Smooth muscle cell (in vitro differentiated cells): ENCODE measurements at regions not wholly inside any gene's neighbourhood (a gene's known extent, or its start where the extent isn't known, plus 50 kb on each side); places are given as distances from the start of the nearest gene placed in this dataset.
A peak's percentile ranks its signal among the peaks of the same experiment; 100 is the strongest.

Source experiments
- DNase-seq: peaks from one replicate; lab custom pipeline; 2025; ENCODE audit not compliant: unreplicated experiment; lab: John Stamatoyannopoulos, UW
- H2AFZ ChIP-seq: fragments of 200-600 bp; sonication (generic); 2 replicates; pipeline ENCODE4 v1.6.0; 2016; ENCODE audit warnings: antibody characterized with exemption, low read depth, mild to moderate bottlenecking
- H3F3A ChIP-seq: fragments of 200-600 bp; sonication (generic); 2 replicates; pipeline ENCODE4 v1.6.0; 2017; ENCODE audit warnings: antibody characterized with exemption, low read depth
- H3K27ac ChIP-seq: fragments of 200-600 bp; sonication (generic); 2 replicates; pipeline ENCODE4 v1.5.1; 2016; ENCODE audit warnings: low read depth, mild to moderate bottlenecking
- H3K27me3 ChIP-seq: fragments of 200-600 bp; sonication (generic); 2 replicates; pipeline ENCODE4 v1.6.1; 2016; ENCODE audit warnings: low read depth, mild to moderate bottlenecking
- H3K36me3 ChIP-seq: fragments of 200-600 bp; sonication (generic); 2 replicates; pipeline ENCODE4 v1.5.1; 2016; ENCODE audit warnings: low read depth
- H3K4me1 ChIP-seq: fragments of 200-600 bp; sonication (generic); 2 replicates; pipeline ENCODE4 v1.5.1; 2016; ENCODE audit warnings: low read depth
- H3K4me2 ChIP-seq: fragments of 200-600 bp; sonication (generic); 2 replicates; pipeline ENCODE4 v1.6.0; 2016; ENCODE audit warnings: mild to moderate bottlenecking
- H3K4me3 ChIP-seq: fragments of 200-600 bp; sonication (generic); 2 replicates; pipeline ENCODE4 v1.5.1; 2016; ENCODE audit warnings: mild to moderate bottlenecking
- H3K79me2 ChIP-seq: fragments of 200-600 bp; sonication (generic); 2 replicates; pipeline ENCODE4 v1.6.0; 2016; ENCODE audit warnings: low read depth, mild to moderate bottlenecking
- H3K9ac ChIP-seq: fragments of 200-600 bp; sonication (generic); 2 replicates; pipeline ENCODE4 v1.6.0; 2016; ENCODE audit warnings: low read depth
- H3K9me3 ChIP-seq: fragments of 200-600 bp; sonication (generic); replicated peaks from 2 replicates; pipeline ENCODE4 v1.5.1; 2016; ENCODE audit warnings: low read depth
- H4K20me1 ChIP-seq: fragments of 200-600 bp; sonication (generic); 2 replicates; pipeline ENCODE4 v1.6.0; 2016; ENCODE audit warnings: low read depth
- CTCF ChIP-seq: fragments of 200-600 bp; sonication (generic); IDR thresholded peaks from 2 replicates; pipeline ENCODE4 v1.5.1; 2017; ENCODE audit warnings: borderline replicate concordance, mild to moderate bottlenecking, antibody characterized with exemption; ENCODE audit not compliant: insufficient read depth, poor library complexity, severe bottlenecking
- WGBS: methylation state at CpG from one replicate; pipeline ENCODE4 v1.1.7; 2016; ENCODE audit warnings: low lambda C conversion rate; 5-methylcytosine and 5-hydroxymethylcytosine counted together

- Histone ChIP-seq H3K9ac (no peak overlapping the region), H4K20me1 (no peaks in the 10 kb centered on the region), H3K79me2 (no peaks in the 10 kb centered on the region), H3K9me3 (no peaks in the 10 kb centered on the region), H3K27me3 (no peaks in the 10 kb centered on the region), H2AFZ (no peak overlapping the region), H3K27ac (peak overlapping the region; percentile 44), H3K4me2 (no peak overlapping the region), H3K4me1 (peaks cover 17% of the 10 kb centered on the region), H3F3A (no peaks in the 10 kb centered on the region), H3K36me3 (no peaks in the 10 kb centered on the region), H3K4me3 (no peak overlapping the region)
- TF ChIP-seq CTCF: no peak
- DNase-seq: no peak
- WGBS: 63% methylated on average over 2 of the region's 2 CpGs
These were observed 334.0 kb upstream of the FMN2 start for GRCh38 chr1:239757716-239758115.

GRCh38 chr1:239758756-239759155 is 332.9 kb upstream of the FMN2 start:
- no peak for TF ChIP-seq CTCF
- no peak overlapping the region for H3K4me2 ChIP-seq
- no peaks in the 10 kb centered on the region for H3K27me3 ChIP-seq
- no peaks in the 10 kb centered on the region for H3K36me3 ChIP-seq
- no peaks in the 10 kb centered on the region for H3F3A ChIP-seq
- H3K4me1 ChIP-seq: peaks cover 17% of the 10 kb centered on the region
- H3K4me3 ChIP-seq: no peak overlapping the region
- no peak overlapping the region for H2AFZ ChIP-seq
- DNase-seq: no peak
- 95% methylated on average over 3 of the region's 3 CpGs for WGBS
- H3K27ac ChIP-seq: no peak overlapping the region
- H3K9ac ChIP-seq: no peak overlapping the region
- H3K9me3 ChIP-seq: no peaks in the 10 kb centered on the region
- H3K79me2 ChIP-seq: no peaks in the 10 kb centered on the region
- no peaks in the 10 kb centered on the region for H4K20me1 ChIP-seq

GRCh38 chr1:239761509-239761908 is 330.2 kb upstream of the FMN2 start:
- Histone ChIP-seq H3K79me2 (no peaks in the 10 kb centered on the region), H3K4me2 (no peak overlapping the region), H3K4me3 (no peak overlapping the region), H4K20me1 (no peaks in the 10 kb centered on the region), H3K4me1 (peaks cover 13% of the 10 kb centered on the region), H3F3A (no peaks in the 10 kb centered on the region), H3K9me3 (no peaks in the 10 kb centered on the region), H3K9ac (no peak overlapping the region), H2AFZ (no peak overlapping the region), H3K27me3 (no peaks in the 10 kb centered on the region), H3K27ac (no peak overlapping the region), H3K36me3 (no peaks in the 10 kb centered on the region)
- DNase-seq: no peak
- WGBS: 96% methylated on average over 8 of the region's 8 CpGs
- TF ChIP-seq CTCF: no peak

GRCh38 chr1:239763850-239764249 is 327.8 kb upstream of the FMN2 start:
- Histone ChIP-seq H3K9me3 (no peaks in the 10 kb centered on the region), H3K36me3 (no peaks in the 10 kb centered on the region), H3K79me2 (no peaks in the 10 kb centered on the region), H3K9ac (no peak overlapping the region), H3K27ac (no peak overlapping the region), H4K20me1 (no peaks in the 10 kb centered on the region), H3K27me3 (no peaks in the 10 kb centered on the region), H2AFZ (no peak overlapping the region), H3K4me2 (no peak overlapping the region), H3K4me1 (peaks cover 1% of the 10 kb centered on the region), H3K4me3 (no peak overlapping the region), H3F3A (no peaks in the 10 kb centered on the region)
- DNase-seq: no peak
- 82% methylated on average over 1 of the region's 1 CpG for WGBS
- TF ChIP-seq CTCF: no peak
